Testis (tissue), 2 donors: ENCODE measurements at regions not wholly inside any gene's neighbourhood (a gene's known extent, or its start where the extent isn't known, plus 50 kb on each side); places are given as distances from the start of the nearest gene placed in this dataset.

ENCODE experiments used
- DNase-seq: peaks from one replicate; pipeline ENCODE4 v3.0.0-alpha.2; 2019
- H3K27ac ChIP-seq, 2 donors: fragments of 200-600 bp; sonication (generic); one replicate each; pipeline ENCODE4 v1.5.1; 2019
- H3K27me3 ChIP-seq: fragments of 200-600 bp; sonication (generic); one replicate; pipeline ENCODE4 v1.5.1; 2019
- H3K36me3 ChIP-seq: fragments of 200-600 bp; sonication (generic); one replicate; pipeline ENCODE4 v1.5.1; 2017; ENCODE audit warnings: low read depth; ENCODE audit errors: missing control alignments
- H3K4me1 ChIP-seq: fragments of 200-600 bp; sonication (generic); one replicate; pipeline ENCODE4 v1.5.1; 2019
- H3K4me3 ChIP-seq, 2 donors: fragments of 200-600 bp; sonication (generic); one replicate each; pipeline ENCODE4 v1.5.1; 2017 to 2019
- H3K9me3 ChIP-seq: fragments of 200-600 bp; sonication (generic); one replicate; pipeline ENCODE4 v1.5.1; 2017
- CTCF ChIP-seq, 3 experiments: fragments of 450-650 bp in 2 of 3; fragments of 200-600 bp in 1 of 3; sonication (generic) in 1 of 3; IDR thresholded peaks; one replicate each; pipeline ENCODE4 v1.5.1; 2016 to 2019; ENCODE audit warnings: antibody characterized with exemption in 3 of 3, mild to moderate bottlenecking in 2 of 3, moderate library complexity in 1 of 3
- POLR2A ChIP-seq: fragments of 450-650 bp; IDR thresholded peaks from one replicate; pipeline ENCODE4 v1.6.1; 2017; ENCODE audit warnings: antibody characterized with exemption, mild to moderate bottlenecking, moderate library complexity
- WGBS, 2 donors: methylation state at CpG; one replicate each; pipeline ENCODE4 v1.1.5; 2018; 5-methylcytosine and 5-hydroxymethylcytosine counted together
- intact Hi-C: fragments of 100-400 bp; cut with DNase I; formaldehyde crosslinking; loops from one replicate; pipeline ENCODE4 v1.15.1; 2023; ENCODE audit warnings: low total_unique reads

GRCh38 chr9:106019039-106019680, 324.8 kb downstream of the TMEM38B start:
- H3K4me1 ChIP-seq = no peaks in the 10 kb centered on the region
- no peak overlapping the region for H3K4me3 ChIP-seq
- intact Hi-C loops = no loop called here
- WGBS, 2 donors = 32 to 45% methylated on average over 3 of the region's 3 CpGs
- H3K27me3 ChIP-seq = no peaks in the 10 kb centered on the region
- H3K9me3 ChIP-seq = no peaks in the 10 kb centered on the region
- peak; percentile 17 for DNase-seq
- H3K27ac ChIP-seq = no peak overlapping the region
- no peak for TF ChIP-seq CTCF (IDR thresholded peaks at IDR 0.05)
- no peak for TF ChIP-seq POLR2A
- no peaks in the 10 kb centered on the region for H3K36me3 ChIP-seq

DNA sequence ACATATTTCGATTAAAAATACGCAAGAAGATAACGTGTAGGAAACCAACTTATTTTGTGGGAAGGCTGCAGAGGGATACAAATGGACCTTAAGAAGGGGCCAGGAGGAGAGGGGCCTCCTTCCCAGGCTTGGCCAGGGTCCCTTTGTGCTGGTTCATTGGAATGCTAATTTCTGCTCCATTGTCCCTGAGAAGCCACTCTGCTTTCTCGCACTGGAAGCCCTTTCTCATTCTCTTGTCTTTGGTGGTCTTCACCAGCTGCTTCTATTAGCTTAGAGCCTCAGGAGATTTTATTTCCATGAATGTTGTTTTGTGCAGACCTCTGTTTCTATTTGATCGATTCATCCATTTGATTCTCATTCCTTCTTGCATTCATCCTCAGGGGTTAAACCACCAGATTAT, 325.4 kb downstream of the TMEM38B start:
- Histone ChIP-seq H3K27ac (no peak overlapping the region), H3K27me3 (no peaks in the 10 kb centered on the region), H3K4me1 (no peaks in the 10 kb centered on the region), H3K36me3 (no peaks in the 10 kb centered on the region), H3K4me3 (no peak overlapping the region), H3K9me3 (no peaks in the 10 kb centered on the region)
- intact Hi-C loops = no loop called here
- no peak for DNase-seq
- WGBS, 2 donors = 77 to 82% methylated on average over 5 of the region's 5 CpGs
- TF ChIP-seq CTCF (IDR thresholded peaks at IDR 0.05) = no peak
- TF ChIP-seq POLR2A = no peak

GRCh38 chr9:106020186-106020585, 325.8 kb downstream of the TMEM38B start:
- TF ChIP-seq CTCF (IDR thresholded peaks at IDR 0.05) (no peak), POLR2A (no peak)
- intact Hi-C loops = no loop called here
- Histone ChIP-seq H3K27me3 (no peaks in the 10 kb centered on the region), H3K36me3 (no peaks in the 10 kb centered on the region), H3K9me3 (no peaks in the 10 kb centered on the region), H3K4me1 (no peaks in the 10 kb centered on the region), H3K27ac (no peak overlapping the region), H3K4me3 (no peak overlapping the region)
- no peak for DNase-seq
- WGBS, 2 donors = 96 to 98% methylated on average over 2 of the region's 2 CpGs

- intact Hi-C loops = no loop called here
These were observed 329.1 kb downstream of the TMEM38B start for GRCh38 chr9:106023455-106023854.

More at GRCh38 chr9:106023455-106023854, 329.1 kb downstream of the TMEM38B start:
- 90 to 97% methylated on average over 2 of the region's 2 CpGs for WGBS, 2 donors
- DNase-seq = no peak
- H3K4me3 ChIP-seq = no peak overlapping the region
- TF ChIP-seq POLR2A = no peak
- no peak for TF ChIP-seq CTCF (IDR thresholded peaks at IDR 0.05)
- no peaks in the 10 kb centered on the region for H3K9me3 ChIP-seq
- H3K27ac ChIP-seq = no peak overlapping the region
- H3K36me3 ChIP-seq = no peaks in the 10 kb centered on the region
- no peaks in the 10 kb centered on the region for H3K4me1 ChIP-seq
- no peaks in the 10 kb centered on the region for H3K27me3 ChIP-seq
